C4-2B (cell line): ENCODE measurements at regions not wholly inside any gene's neighbourhood (a gene's known extent, or its start where the extent isn't known, plus 50 kb on each side); places are given as distances from the start of the nearest gene placed in this dataset.

Experiments
- H3K27ac ChIP-seq: fragments of 450-650 bp; 2 replicates; pipeline ENCODE4 v1.5.1; 2017
- CTCF ChIP-seq: fragments of 450-650 bp; conservative IDR thresholded peaks from 2 replicates; pipeline ENCODE4 v1.5.1; 2017; ENCODE audit warnings: mild to moderate bottlenecking
- ZFX ChIP-seq: fragments of 450-650 bp; IDR thresholded peaks from 2 replicates; pipeline ENCODE4 v1.6.1; 2017

GRCh38 chr11:92332986-92333385 lies 108.4 kb downstream of the FAT3 start:
- TF ChIP-seq CTCF: no peak
- TF ChIP-seq ZFX: no peak
- H3K27ac ChIP-seq: no peak overlapping the region

GRCh38 chr11:92340839-92341238 lies 116.2 kb downstream of the FAT3 start:
- H3K27ac ChIP-seq: no peak overlapping the region
- TF ChIP-seq ZFX (no peak), CTCF (peak; percentile 78)

GRCh38 chr11:92342034-92342720 lies 117.6 kb downstream of the FAT3 start:
- H3K27ac ChIP-seq: no peak overlapping the region
- TF ChIP-seq ZFX (no peak), CTCF (no peak)

DNA sequence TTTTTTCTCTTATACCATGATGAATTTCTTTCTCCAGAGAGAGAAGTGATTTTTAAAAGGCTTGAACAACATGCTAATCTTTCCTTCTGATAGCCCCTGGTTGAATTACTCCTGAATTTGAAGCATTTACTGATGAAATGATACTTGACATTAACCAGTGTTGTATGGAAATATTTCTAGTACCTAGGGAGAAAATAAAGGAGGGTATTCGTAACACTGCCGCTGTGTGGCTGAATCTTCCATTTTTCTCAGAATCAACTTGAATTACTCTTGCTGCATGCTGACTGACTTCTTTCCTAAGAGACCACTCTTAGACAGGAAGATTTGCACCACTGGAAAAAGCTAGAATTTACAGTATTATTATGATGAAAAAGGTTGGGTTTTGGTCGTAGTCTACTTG lies 118.3 kb downstream of the FAT3 start:
- TF ChIP-seq ZFX (no peak), CTCF (peak; percentile 17)
- H3K27ac ChIP-seq: no peak overlapping the region

- no peak overlapping the region for H3K27ac ChIP-seq
Observed at GRCh38 chr11:92346220-92346619, 121.6 kb downstream of the FAT3 start.

DNA sequence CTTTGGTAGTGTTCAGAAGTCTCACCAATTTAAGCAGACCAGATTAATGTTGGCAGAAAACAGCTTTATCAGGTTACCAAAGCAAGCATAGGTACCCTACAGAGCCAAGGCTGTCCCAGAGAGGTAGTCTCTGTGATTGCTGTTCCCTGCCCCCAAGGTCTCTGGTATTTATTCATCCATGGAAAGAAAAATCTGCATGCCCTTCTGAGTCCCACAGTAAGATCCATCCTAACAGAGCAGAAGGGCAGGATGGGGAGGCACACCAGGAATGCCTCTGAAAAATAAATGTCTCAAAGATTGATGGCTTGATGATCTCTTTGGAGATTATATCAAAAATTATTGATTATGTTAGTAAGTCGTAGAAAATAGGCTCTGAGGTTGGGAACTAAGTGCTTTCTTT lies 122.8 kb downstream of the FAT3 start:
- no peak overlapping the region for H3K27ac ChIP-seq
- TF ChIP-seq ZFX (no peak), CTCF (no peak)

More at GRCh38 chr11:92346220-92346619, 121.6 kb downstream of the FAT3 start:
- TF ChIP-seq ZFX: no peak
- TF ChIP-seq CTCF: no peak

DNA sequence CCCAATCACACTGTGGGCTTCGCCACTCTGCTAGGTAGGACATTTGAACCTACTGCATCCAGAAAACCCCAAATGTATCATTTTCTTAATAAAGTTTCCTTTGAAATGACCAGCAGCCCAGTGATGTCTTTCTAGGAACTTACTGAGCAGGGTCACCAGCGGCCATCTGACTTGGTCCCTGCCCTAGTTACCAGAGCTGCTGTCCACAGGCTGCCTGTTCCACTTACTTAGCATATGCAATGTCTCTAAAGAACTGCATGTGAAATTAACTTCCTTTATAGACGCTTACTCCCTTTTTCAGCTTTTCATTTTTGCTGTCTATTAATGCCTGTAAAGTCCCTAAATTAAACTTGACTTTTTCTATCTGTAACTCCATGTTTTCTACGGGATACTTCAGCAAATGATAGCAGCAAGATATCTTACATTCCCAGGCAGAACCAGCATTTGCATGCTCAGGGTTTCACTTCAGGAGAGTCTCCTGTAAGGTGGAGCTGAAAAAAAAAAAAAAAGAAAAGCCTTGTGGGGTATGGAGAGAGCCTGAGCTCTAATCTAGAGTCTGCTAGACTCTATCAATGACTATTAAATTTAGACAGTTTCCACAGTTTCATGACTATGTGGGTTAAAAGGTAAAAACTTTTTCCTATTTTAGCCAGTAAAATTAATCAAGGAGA lies 125.0 kb downstream of the FAT3 start:
- TF ChIP-seq CTCF: no peak
- TF ChIP-seq ZFX: no peak
- no peak overlapping the region for H3K27ac ChIP-seq
